ENCODE measurements at regions not wholly inside any gene's neighbourhood (a gene's known extent, or its start where the extent isn't known, plus 50 kb on each side); places are given as distances from the start of the nearest gene placed in this dataset.

DNA sequence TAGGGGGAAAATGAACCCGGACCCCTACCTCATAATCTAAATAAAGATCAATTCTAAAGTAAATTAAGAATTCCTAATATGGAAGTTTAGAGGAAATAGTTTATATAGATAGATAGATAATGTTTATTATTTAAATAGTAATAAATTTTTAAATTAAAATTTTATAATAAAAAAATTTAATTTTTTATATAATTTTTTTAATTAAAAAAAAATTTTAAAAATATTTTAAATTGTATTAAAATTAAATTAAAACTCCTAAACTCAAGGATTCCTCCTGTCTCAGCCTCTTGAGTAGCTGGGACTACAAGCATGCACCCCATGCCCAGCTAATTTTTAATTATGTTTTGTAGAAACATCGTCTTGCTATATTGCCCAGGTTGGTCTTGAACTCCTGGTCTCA is 186.9 kb upstream of the VRK2 start:
- in situ Hi-C loops (cut with HindIII; ENCODE audit: extremely low pct_ligation_motif_present, low pct_unique_long_range_greater_than_20kb) = no loop called here
- H2AFZ ChIP-seq (ENCODE audit: low read length) = no peak overlapping the region
- H3K9ac ChIP-seq (ENCODE audit: insufficient read depth, low read depth, low read length) = no peak overlapping the region
- no peaks in the 10 kb centered on the region for H3K79me2 ChIP-seq (ENCODE audit: insufficient read depth, low read length)
- H4K20me1 ChIP-seq (ENCODE audit: insufficient read depth, low read length) = no peaks in the 10 kb centered on the region
- FAIRE-seq (no peak), DNase-seq (ENCODE audit: low spot score) (no peak), ATAC-seq (no peak)
- no peaks in the 10 kb centered on the region for H3K27me3 ChIP-seq (ENCODE audit: control insufficient read depth in 1 of 2, insufficient read depth in 2 of 2, low read length in 2 of 2)
- intact Hi-C loops (cut with micrococcal nuclease; ENCODE audit: unreplicated experiment) = no loop called here
- H3K4me2 ChIP-seq (ENCODE audit: low read depth, low read length) = no peak overlapping the region
- BruUV-seq (replicated peaks) = no TSS peak
- ChIA-PET POLR2A (no interaction called here), CTCF (ENCODE audit: low intra/inter-chr PET ratio, low total read pairs) (no interaction called here)
- H3K9me3 ChIP-seq (ENCODE audit: low read length) = no peaks in the 10 kb centered on the region
- H3K36me3 ChIP-seq (replicated peaks in 1 of 2; ENCODE audit: control insufficient read depth in 1 of 2, insufficient read depth in 2 of 2, low read length in 2 of 2) = no peaks in the 10 kb centered on the region
- no peak overlapping the region for H3K27ac ChIP-seq (ENCODE audit: extremely low read length, insufficient read depth, low read length)
- WGBS (ENCODE audit: low lambda C conversion rate) = 32% methylated on average over 2 of the region's 2 CpGs
- no peak overlapping the region for H3K4me3 ChIP-seq (replicated peaks in 1 of 3; ENCODE audit: insufficient read depth in 1 of 3, low read depth in 2 of 3, low read length in 3 of 3)
- TF ChIP-seq MTF1 (CRISPR knock-in tag; IDR thresholded peaks at IDR 0.05) (no peak), ZNF432 (CRISPR knock-in tag; IDR thresholded peaks at IDR 0.05; ENCODE audit: borderline replicate concordance) (no peak), FOXC1 (CRISPR knock-in tag; IDR thresholded peaks at IDR 0.05; ENCODE audit: borderline replicate concordance) (no peak), ZNF772 (CRISPR knock-in tag; IDR thresholded peaks at IDR 0.05) (no peak), ZNF446 (CRISPR knock-in tag; IDR thresholded peaks at IDR 0.05) (no peak), ZNF749 (CRISPR knock-in tag; IDR thresholded peaks at IDR 0.05; ENCODE audit: borderline replicate concordance) (no peak), HNF4A (CRISPR knock-in tag; IDR thresholded peaks at IDR 0.05) (no peak), CREB1 (IDR thresholded peaks at IDR 0.05) (no peak), CREB1 (CRISPR knock-in tag; IDR thresholded peaks at IDR 0.05) (no peak), ZFY (CRISPR knock-in tag; IDR thresholded peaks at IDR 0.05) (no peak), NKX3-1 (CRISPR knock-in tag; IDR thresholded peaks at IDR 0.05) (no peak), HOXA9 (CRISPR knock-in tag; IDR thresholded peaks at IDR 0.05; ENCODE audit: borderline replicate concordance) (no peak), HOXA3 (CRISPR knock-in tag; IDR thresholded peaks at IDR 0.05) (no peak), YEATS4 (CRISPR knock-in tag; IDR thresholded peaks at IDR 0.05; ENCODE audit: borderline replicate concordance) (no peak), ZNF569 (CRISPR knock-in tag; IDR thresholded peaks at IDR 0.05; ENCODE audit: borderline replicate concordance) (no peak), ZNF790 (CRISPR knock-in tag; IDR thresholded peaks at IDR 0.05; ENCODE audit: borderline replicate concordance) (no peak), ZNF709 (CRISPR knock-in tag; IDR thresholded peaks at IDR 0.05) (no peak)
- TF ChIP-seq, protein P1, sequence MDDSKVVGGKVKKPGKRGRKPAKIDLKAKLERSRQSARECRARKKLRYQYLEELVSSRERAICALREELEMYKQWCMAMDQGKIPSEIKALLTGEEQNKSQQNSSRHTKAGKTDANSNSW (CRISPR knock-in tag; IDR thresholded peaks at IDR 0.05; ENCODE audit: borderline replicate concordance) = no peak
- TF ChIP-seq, protein P2, sequence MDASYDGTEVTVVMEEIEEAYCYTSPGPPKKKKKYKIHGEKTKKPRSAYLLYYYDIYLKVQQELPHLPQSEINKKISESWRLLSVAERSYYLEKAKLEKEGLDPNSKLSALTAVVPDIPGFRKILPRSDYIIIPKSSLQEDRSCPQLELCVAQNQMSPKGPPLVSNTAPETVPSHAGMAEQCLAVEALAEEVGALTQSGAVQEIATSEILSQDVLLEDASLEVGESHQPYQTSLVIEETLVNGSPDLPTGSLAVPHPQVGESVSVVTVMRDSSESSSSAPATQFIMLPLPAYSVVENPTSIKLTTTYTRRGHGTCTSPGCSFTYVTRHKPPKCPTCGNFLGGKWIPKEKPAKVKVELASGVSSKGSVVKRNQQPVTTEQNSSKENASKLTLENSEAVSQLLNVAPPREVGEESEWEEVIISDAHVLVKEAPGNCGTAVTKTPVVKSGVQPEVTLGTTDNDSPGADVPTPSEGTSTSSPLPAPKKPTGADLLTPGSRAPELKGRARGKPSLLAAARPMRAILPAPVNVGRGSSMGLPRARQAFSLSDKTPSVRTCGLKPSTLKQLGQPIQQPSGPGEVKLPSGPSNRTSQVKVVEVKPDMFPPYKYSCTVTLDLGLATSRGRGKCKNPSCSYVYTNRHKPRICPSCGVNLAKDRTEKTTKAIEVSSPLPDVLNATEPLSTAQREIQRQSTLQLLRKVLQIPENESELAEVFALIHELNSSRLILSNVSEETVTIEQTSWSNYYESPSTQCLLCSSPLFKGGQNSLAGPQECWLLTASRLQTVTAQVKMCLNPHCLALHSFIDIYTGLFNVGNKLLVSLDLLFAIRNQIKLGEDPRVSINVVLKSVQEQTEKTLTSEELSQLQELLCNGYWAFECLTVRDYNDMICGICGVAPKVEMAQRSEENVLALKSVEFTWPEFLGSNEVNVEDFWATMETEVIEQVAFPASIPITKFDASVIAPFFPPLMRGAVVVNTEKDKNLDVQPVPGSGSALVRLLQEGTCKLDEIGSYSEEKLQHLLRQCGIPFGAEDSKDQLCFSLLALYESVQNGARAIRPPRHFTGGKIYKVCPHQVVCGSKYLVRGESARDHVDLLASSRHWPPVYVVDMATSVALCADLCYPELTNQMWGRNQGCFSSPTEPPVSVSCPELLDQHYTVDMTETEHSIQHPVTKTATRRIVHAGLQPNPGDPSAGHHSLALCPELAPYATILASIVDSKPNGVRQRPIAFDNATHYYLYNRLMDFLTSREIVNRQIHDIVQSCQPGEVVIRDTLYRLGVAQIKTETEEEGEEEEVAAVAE (CRISPR knock-in tag; IDR thresholded peaks at IDR 0.05; ENCODE audit: borderline replicate concordance) = no peak
- TF ChIP-seq, protein P3, sequence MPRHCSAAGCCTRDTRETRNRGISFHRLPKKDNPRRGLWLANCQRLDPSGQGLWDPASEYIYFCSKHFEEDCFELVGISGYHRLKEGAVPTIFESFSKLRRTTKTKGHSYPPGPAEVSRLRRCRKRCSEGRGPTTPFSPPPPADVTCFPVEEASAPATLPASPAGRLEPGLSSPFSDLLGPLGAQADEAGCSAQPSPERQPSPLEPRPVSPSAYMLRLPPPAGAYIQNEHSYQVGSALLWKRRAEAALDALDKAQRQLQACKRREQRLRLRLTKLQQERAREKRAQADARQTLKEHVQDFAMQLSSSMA (CRISPR knock-in tag; IDR thresholded peaks at IDR 0.05) = no peak
- TF ChIP-seq, protein P4, sequence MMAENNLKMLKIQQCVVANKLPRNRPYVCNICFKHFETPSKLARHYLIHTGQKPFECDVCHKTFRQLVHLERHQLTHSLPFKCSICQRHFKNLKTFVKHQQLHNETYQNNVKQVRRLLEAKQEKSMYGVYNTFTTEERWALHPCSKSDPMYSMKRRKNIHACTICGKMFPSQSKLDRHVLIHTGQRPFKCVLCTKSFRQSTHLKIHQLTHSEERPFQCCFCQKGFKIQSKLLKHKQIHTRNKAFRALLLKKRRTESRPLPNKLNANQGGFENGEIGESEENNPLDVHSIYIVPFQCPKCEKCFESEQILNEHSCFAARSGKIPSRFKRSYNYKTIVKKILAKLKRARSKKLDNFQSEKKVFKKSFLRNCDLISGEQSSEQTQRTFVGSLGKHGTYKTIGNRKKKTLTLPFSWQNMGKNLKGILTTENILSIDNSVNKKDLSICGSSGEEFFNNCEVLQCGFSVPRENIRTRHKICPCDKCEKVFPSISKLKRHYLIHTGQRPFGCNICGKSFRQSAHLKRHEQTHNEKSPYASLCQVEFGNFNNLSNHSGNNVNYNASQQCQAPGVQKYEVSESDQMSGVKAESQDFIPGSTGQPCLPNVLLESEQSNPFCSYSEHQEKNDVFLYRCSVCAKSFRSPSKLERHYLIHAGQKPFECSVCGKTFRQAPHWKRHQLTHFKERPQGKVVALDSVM (CRISPR knock-in tag; IDR thresholded peaks at IDR 0.05) = no peak
- no peaks in the 10 kb centered on the region for H3K4me1 ChIP-seq (ENCODE audit: insufficient read depth, low read length)
